ENCODE measurements at regions not wholly inside any gene's neighbourhood (a gene's known extent, or its start where the extent isn't known, plus 50 kb on each side); places are given as distances from the start of the nearest gene placed in this dataset.
"Not testable (repeated sequence)": the region's sequence is repeated elsewhere in the genome, so short reads cannot be mapped to it uniquely, and the experiment has no call there.

DNA sequence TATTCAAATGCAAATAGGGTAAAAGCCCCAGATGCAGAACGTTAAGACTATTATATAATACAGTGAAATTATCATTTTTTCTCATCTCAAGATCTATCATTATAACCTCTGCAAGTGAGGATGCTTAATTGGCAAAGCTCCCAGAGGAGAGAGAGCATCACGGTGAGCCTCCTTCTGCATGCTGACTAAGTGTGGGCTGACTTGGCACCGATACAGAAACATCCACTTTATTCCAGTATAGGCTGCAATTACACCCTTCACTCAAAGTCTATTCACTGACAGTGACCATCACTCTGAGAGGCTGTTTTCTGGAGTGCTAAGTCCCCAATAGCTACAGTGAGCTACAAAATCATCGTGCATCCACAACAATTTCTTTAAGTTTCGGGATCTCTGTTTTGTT, 171.1 kb upstream of the NBPF9 start:
- H3K4me3 ChIP-seq (ENCODE audit: low read depth, low read length): not testable (repeated sequence)

GRCh38 chr1:149275802-149276201, 172.5 kb upstream of the NBPF9 start:
- not testable (repeated sequence) for H3K4me3 ChIP-seq (ENCODE audit: low read depth, low read length)

- not testable (repeated sequence) for H3K4me3 ChIP-seq (ENCODE audit: low read depth, low read length)
Observed at GRCh38 chr1:149276496-149276895, 173.1 kb upstream of the NBPF9 start.

- H3K4me3 ChIP-seq (ENCODE audit: low read depth, low read length): not testable (repeated sequence)
Observed at GRCh38 chr1:149278156-149278555, 174.8 kb upstream of the NBPF9 start.

- H3K4me3 ChIP-seq (ENCODE audit: low read depth, low read length): not testable (repeated sequence)
Observed at GRCh38 chr1:149279015-149279414, 175.7 kb upstream of the NBPF9 start.

DNA sequence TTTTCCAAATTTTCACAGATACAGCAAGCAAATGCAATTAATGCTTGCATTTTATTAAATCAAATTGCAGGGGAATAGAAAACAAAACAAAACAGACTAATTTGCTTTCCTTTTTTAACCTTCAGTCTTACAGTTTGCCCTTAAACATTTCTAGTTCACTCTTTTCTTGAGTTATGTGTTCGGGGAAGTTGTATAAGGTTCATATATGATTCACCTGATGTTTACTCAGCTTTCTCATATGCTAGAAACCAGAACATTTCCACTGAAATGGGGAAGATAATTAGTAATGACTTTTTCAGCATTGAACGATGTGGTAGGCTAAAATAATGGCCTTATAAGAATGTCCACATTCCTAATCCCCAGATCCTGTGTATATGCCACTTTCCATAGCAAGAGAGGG, 176.2 kb upstream of the NBPF9 start:
- H3K4me3 ChIP-seq (ENCODE audit: low read depth, low read length): not testable (repeated sequence)

DNA sequence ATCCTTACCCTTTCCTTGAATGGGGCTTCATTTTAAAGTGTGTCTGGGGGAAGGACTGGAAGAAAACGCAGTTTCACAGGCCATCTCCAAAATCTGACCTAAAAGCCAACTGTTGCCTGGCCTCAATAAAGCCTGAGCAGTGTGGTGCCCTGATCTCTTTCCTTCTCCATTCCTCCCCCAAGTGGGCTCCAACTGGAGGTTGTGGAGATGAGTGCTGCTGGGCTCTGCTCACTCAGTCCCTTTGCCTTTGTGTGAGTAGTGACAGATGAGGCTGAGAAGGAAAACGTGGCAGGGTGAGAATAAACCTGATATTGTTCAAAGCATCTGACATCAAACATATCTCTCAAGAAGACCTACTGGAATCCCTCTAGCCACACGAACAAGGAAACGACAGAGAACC, 181.4 kb upstream of the NBPF9 start:
- H3K4me3 ChIP-seq (ENCODE audit: low read depth, low read length): not testable (repeated sequence)

DNA sequence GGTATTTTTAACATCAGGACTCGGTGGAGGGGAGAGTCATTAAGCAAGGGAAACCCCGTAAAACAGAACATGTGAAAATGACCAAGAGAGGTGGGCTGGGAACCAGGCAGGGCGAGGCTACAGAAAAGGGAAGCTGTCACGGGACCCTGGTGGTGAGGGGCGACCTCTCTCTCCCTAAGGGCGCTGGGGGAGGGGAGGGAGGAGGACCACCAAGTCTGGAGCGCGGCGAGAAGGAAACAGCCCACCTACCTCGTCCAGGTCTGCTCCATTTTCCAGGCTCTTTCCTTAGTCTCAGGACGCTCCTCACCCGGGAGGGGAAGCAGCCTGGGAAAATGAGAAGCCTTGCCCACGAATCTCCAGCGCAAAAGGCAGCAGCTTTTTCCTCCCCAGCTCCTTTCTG, 181.9 kb upstream of the NBPF9 start:
- not testable (repeated sequence) for H3K4me3 ChIP-seq (ENCODE audit: low read depth, low read length)

DNA sequence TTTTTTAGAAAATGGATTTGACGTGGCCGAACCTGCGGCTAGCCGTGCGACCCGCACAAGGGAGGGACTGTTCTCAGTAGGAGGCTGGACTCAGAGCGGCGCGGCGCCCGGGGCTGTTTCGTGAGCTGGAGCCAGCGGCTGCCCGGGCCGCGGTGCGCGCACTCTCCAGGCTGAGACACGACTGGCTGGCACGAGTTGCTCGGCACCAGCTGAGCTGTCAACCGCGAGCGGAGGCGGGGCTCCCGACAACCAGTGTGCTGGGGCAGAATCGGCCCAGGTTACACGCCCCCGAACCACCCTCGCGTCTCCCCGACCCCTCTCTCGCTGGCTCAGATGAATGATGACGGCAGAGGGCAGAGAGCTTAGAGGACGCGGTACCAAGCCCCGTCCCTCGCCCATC, 182.3 kb upstream of the NBPF9 start:
- H3K4me3 ChIP-seq (ENCODE audit: low read depth, low read length): not testable (repeated sequence)

GRCh38 chr1:149288580-149288979, 185.2 kb upstream of the NBPF9 start:
- not testable (repeated sequence) for H3K4me3 ChIP-seq (ENCODE audit: low read depth, low read length)

DNA sequence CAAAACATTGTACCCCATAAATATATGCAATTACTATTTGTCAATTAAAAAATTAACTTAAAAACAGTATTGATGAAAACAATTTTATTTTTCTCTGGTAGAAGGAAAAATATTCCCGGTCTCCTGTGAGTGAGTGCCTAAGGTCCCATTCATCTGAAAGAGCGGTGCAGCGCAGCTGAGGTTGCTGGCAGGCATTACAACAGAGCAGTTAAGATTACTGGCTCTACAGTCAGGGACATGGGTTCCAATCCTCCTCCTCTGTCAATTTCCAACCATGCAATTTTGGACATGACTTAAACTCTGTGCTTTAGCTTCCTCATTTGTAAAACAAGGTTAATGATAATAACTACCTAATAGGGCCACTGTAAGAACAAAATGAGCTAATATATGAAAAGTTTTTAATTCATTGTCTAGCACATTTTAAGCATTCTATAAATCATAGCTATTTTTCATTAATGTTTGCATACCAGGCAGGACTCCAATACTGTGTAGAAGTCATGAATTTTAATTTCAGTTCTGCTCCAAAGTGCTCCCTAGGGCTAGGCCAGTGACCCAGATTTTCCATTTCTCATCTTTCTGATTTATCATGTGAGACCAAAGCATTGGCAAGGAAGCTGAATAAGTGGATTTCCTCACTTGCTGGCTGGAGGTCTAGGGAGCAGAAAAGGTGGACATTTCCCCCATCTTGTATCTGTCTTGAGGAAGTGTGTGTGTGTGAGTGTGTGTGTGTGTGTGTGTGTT, 174.2 kb upstream of the NBPF19 start:
- H3K4me3 ChIP-seq (ENCODE audit: low read depth, low read length): not testable (repeated sequence)

GRCh38 chr1:149301282-149301681, 173.6 kb upstream of the NBPF19 start:
- not testable (repeated sequence) for H3K4me3 ChIP-seq (ENCODE audit: low read depth, low read length)

DNA sequence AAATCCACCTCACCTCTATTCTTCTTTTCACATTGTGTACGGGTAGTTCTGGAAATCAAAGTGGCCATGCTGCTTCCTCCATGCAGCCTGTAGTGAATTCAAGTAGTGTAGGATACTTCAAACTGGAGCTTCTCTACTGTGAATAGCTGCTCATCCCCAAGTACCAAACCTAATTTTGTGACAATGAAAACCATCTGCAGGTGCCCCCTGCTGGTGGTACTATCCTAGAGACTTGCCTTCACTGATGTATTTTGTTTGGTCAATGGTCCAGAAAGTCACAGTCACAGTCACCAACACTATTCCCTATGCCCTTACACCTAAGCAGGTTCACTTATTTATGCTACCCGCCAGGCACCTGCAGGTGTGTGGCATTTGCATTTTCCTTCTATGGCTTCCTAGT, 170.0 kb upstream of the NBPF19 start:
- not testable (repeated sequence) for H3K4me3 ChIP-seq (ENCODE audit: low read depth, low read length)

DNA sequence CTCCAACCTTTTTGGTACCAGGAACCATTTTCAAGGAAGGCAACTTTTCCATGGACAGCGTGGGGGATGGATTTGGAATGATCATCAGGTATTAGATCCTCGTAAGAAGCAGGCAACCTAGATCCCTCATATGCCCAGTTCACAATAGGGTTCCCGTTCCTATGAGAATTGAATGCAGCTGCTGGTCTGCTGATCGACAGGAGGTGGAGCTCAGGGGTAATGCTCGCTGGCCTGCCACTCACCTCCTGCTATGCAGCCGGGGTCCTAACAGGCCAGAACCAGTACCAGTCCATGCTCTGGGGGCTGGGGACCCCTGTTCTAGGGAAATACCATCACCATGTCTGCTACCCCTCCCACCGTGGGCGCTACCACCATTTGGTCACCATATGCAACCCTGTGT, 167.2 kb upstream of the NBPF19 start:
- not testable (repeated sequence) for H3K4me3 ChIP-seq (ENCODE audit: low read depth, low read length)

DNA sequence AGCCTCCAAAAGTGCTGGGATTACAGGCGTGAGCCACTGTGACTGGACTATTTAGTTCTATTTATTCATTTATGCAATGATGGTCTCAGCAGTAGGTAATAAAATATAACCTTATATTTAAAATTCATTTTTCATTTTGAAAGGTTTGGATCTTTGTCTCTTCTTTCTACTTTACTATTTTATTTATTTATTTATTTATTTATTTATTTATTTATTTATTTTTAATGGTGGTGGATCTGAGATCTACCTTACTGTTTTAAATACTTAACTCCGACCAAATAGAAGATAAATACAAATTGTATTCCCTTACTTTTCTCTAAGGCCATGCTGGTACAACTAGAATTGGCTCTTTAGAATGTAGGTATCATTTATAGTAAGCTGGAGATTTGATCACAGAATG, 159.9 kb upstream of the NBPF19 start:
- not testable (repeated sequence) for H3K4me3 ChIP-seq (ENCODE audit: low read depth, low read length)

DNA sequence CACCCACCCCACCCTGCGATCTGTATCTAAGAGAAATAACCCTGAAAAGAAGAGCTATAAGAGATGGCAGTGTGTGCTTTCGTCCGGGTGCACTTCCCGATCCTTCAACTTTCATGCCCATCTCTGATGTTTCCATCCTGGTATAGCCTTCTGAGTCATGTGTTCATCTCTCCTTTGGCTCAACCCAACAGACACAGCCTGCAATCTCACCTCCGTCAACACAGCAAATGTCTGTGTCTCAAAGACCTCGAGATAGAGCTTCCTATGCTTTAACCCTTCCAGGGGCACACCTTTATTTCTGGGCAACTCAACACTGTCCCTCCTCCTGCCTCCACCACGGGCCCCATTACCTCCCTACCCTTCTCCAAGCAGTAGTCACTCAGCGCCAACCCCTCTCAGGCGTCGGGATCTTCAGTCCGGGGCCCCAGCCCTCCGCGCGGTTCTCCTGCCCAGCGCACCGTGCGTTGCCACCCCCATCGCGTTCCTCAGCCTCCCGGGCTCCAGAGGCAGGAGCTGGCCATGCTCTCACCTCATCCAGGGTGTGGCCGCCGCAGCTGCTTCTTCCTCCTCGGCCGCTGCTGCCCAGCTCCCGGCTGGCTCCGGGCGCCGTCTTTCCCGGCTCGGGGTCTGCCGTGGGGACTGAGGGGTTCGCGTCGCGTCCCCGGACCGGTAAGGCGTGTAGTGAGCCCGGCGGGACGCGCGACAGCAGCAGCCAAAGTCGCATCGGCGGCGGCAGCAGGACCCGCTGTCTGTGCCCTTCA, 153.7 kb upstream of the NBPF19 start:
- H3K4me3 ChIP-seq (ENCODE audit: low read depth, low read length): not testable (repeated sequence)

- H3K4me3 ChIP-seq (ENCODE audit: low read depth, low read length): not testable (repeated sequence)
Observed at GRCh38 chr1:149321732-149322016, 153.2 kb upstream of the NBPF19 start.

- not testable (repeated sequence) for H3K4me3 ChIP-seq (ENCODE audit: low read depth, low read length)
Observed at GRCh38 chr1:149330081-149330335, 144.8 kb upstream of the NBPF19 start.

- H3K4me3 ChIP-seq (ENCODE audit: low read depth, low read length): not testable (repeated sequence)
Observed at GRCh38 chr1:149336082-149336481, 138.8 kb upstream of the NBPF19 start.

GRCh38 chr1:149338221-149338691, 136.6 kb upstream of the NBPF19 start:
- not testable (repeated sequence) for H3K4me3 ChIP-seq (ENCODE audit: low read depth, low read length)

GRCh38 chr1:149338698-149339097, 136.1 kb upstream of the NBPF19 start:
- H3K4me3 ChIP-seq (ENCODE audit: low read depth, low read length): not testable (repeated sequence)

DNA sequence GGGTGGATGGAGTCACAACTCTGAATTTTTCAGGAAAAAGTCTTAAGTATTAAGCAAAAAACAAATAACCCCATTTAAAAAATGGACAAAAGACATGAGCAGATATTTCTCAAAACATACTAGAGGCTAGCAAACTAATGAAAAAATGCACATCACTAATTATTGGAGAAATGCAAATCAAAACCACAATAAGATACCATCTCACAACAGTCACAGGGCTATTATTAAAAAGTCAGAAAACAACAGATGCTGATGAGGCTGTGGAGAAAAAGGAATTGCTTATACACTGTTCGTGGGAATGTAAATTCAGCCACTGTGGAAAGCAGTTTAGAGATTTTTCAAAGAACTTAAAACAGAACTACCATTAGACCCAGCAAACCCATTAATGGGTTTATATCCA, 125.4 kb upstream of the NBPF19 start:
- H3K4me3 ChIP-seq (ENCODE audit: low read depth, low read length): not testable (repeated sequence)

DNA sequence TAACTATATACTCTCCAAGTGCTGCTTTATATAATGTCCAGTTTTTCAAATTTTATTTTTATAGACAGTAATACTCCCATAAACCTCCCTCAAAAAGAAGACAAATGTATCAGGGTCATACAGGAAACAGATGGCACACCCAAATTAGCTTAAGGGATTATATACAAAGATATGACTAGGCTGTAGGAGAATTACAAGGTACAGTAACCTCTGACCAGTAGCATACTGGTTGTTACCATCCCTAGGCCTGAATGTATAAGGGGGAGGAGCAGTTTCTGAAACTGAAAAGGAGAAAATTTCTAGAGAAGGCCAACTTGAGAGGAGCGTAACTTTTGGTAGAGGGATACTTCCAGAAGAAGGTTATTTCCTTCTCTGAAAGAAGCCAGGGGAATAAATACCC, 122.6 kb upstream of the NBPF19 start:
- H3K4me3 ChIP-seq (ENCODE audit: low read depth, low read length): not testable (repeated sequence)

All from GM12875 (cell line).